SKM-1 (cell line): ENCODE measurements at regions not wholly inside any gene's neighbourhood (a gene's known extent, or its start where the extent isn't known, plus 50 kb on each side); places are given as distances from the start of the nearest gene placed in this dataset.

Experiments
- DNase-seq: peaks from one replicate; lab custom pipeline; 2025; ENCODE audit not compliant: unreplicated experiment; lab: John Stamatoyannopoulos, UW

- DNase-seq = no peak
Measured at GRCh38 chr15:62946940-62947339, 95.6 kb upstream of the TPM1 start.

GRCh38 chr15:62950462-62950931 lies 92.0 kb upstream of the TPM1 start:
- no peak for DNase-seq

GRCh38 chr15:62951481-62951880 lies 91.1 kb upstream of the TPM1 start:
- DNase-seq = no peak

GRCh38 chr15:62953021-62953420 lies 89.5 kb upstream of the TPM1 start:
- no peak for DNase-seq

GRCh38 chr15:62953496-62954045 lies 89.0 kb upstream of the TPM1 start:
- DNase-seq = no peak

GRCh38 chr15:62957130-62957529 lies 85.4 kb upstream of the TPM1 start:
- no peak for DNase-seq

- DNase-seq = no peak
Measured at GRCh38 chr15:62958528-62959363, 83.8 kb upstream of the TPM1 start.

GRCh38 chr15:62961134-62961533 lies 81.4 kb upstream of the TPM1 start:
- no peak for DNase-seq

GRCh38 chr15:62962101-62962995 lies 80.2 kb upstream of the TPM1 start:
- DNase-seq = no peak

- DNase-seq = no peak
Measured at GRCh38 chr15:62964251-62964650, 78.3 kb upstream of the TPM1 start.

GRCh38 chr15:62966294-62967078 lies 76.1 kb upstream of the TPM1 start:
- DNase-seq = no peak

GRCh38 chr15:62968699-62969098 lies 73.8 kb upstream of the TPM1 start:
- no peak for DNase-seq

- DNase-seq = no peak
Measured at GRCh38 chr15:62969442-62970089, 73.0 kb upstream of the TPM1 start.

- DNase-seq = no peak
Measured at GRCh38 chr15:62972814-62973213, 69.7 kb upstream of the TPM1 start.

GRCh38 chr15:62975515-62975914 lies 67.0 kb upstream of the TPM1 start:
- no peak for DNase-seq

- no peak for DNase-seq
Measured at GRCh38 chr15:62976301-62976881, 66.2 kb upstream of the TPM1 start.

GRCh38 chr15:62977952-62978811 lies 64.4 kb upstream of the TPM1 start:
- DNase-seq = no peak

- DNase-seq = no peak
Measured at GRCh38 chr15:62979252-62979651, 63.3 kb upstream of the TPM1 start.

GRCh38 chr15:62981071-62981470 lies 61.5 kb upstream of the TPM1 start:
- no peak for DNase-seq
